ENCODE measurements at regions not wholly inside any gene's neighbourhood (a gene's known extent, or its start where the extent isn't known, plus 50 kb on each side); places are given as distances from the start of the nearest gene placed in this dataset.

GRCh38 chr15:61742591-61742990 is 317.7 kb downstream of the VPS13C start:
- TF ChIP-seq CTCF (IDR thresholded peaks at IDR 0.05) = no peak

GRCh38 chr15:61736790-61737189 is 323.5 kb downstream of the VPS13C start:
- no peak for TF ChIP-seq CTCF (IDR thresholded peaks at IDR 0.05)

- TF ChIP-seq CTCF (IDR thresholded peaks at IDR 0.05) = no peak
Measured at GRCh38 chr15:61731099-61731498, 329.1 kb downstream of the VPS13C start.

- TF ChIP-seq CTCF (IDR thresholded peaks at IDR 0.05) = no peak
Measured at GRCh38 chr15:61729646-61730045, 330.6 kb downstream of the VPS13C start.

- no peak for TF ChIP-seq CTCF (IDR thresholded peaks at IDR 0.05)
Measured at GRCh38 chr15:61726166-61726565, 334.1 kb downstream of the VPS13C start.

GRCh38 chr15:61725251-61725650 is 335.0 kb downstream of the VPS13C start:
- TF ChIP-seq CTCF (IDR thresholded peaks at IDR 0.05) = no peak

- no peak for TF ChIP-seq CTCF (IDR thresholded peaks at IDR 0.05)
Measured at GRCh38 chr15:61724251-61724939, 335.9 kb downstream of the VPS13C start.

- TF ChIP-seq CTCF (IDR thresholded peaks at IDR 0.05) = no peak
Measured at GRCh38 chr15:61721418-61721817, 338.8 kb downstream of the VPS13C start.

All from LNCAP (cell line).